ENCODE measurements at regions not wholly inside any gene's neighbourhood (a gene's known extent, or its start where the extent isn't known, plus 50 kb on each side); places are given as distances from the start of the nearest gene placed in this dataset.

GRCh38 chr6:80832337-80832736 is 725.9 kb downstream of the BCKDHB start:
- Histone ChIP-seq H3K4me3 (ENCODE audit: low read depth in 1 of 3, low read length in 3 of 3) (no peak overlapping the region), H3K27me3 (ENCODE audit: control insufficient read depth in 4 of 4, insufficient read depth in 4 of 4, low read length in 3 of 4) (no peaks in the 10 kb centered on the region), H3K27ac (ENCODE audit: low read depth in 1 of 2, low read length in 2 of 2) (no peak overlapping the region), H3K36me3 (ENCODE audit: control insufficient read depth in 4 of 4, insufficient read depth in 3 of 4, low read depth in 1 of 4, low read length in 3 of 4) (no peaks in the 10 kb centered on the region), H3K9me3 (ENCODE audit: control insufficient read depth in 4 of 4, low read length in 3 of 4) (no peaks in the 10 kb centered on the region), H3K9ac (ENCODE audit: low read depth in 1 of 2, low read length in 2 of 2) (no peak overlapping the region), H3K4me1 (ENCODE audit: control insufficient read depth in 4 of 4, insufficient read depth in 4 of 4, low read length in 3 of 4) (no peaks in the 10 kb centered on the region)
- TF ChIP-seq FOXA2 (IDR thresholded peaks at IDR 0.05): no peak
- no peak for TF ChIP-seq YY1 (IDR thresholded peaks at IDR 0.05)
- TF ChIP-seq EGR1 (IDR thresholded peaks at IDR 0.05; ENCODE audit: low read depth in 2 of 2): no peak
- no peak for TF ChIP-seq CTCF (IDR thresholded peaks at IDR 0.05; ENCODE audit: low read depth, low read length, missing input control)
- no peak for TF ChIP-seq MAX (IDR thresholded peaks at IDR 0.05)
- no peak for TF ChIP-seq RAD21 (IDR thresholded peaks at IDR 0.05)
- no peak for TF ChIP-seq JUND (IDR thresholded peaks at IDR 0.05)
- no peak for TF ChIP-seq HNF4A (conservative IDR thresholded peaks at IDR 0.05)
- TF ChIP-seq GABPA (IDR thresholded peaks at IDR 0.05 in 1 of 2, conservative IDR thresholded peaks at IDR 0.05 in 1 of 2): no peak
- TF ChIP-seq SP1 (IDR thresholded peaks at IDR 0.05): no peak
- no peak for TF ChIP-seq NR2F2 (IDR thresholded peaks at IDR 0.05)
- no peak for TF ChIP-seq RXRA (IDR thresholded peaks at IDR 0.05)
- no peak for TF ChIP-seq TAF1 (conservative IDR thresholded peaks at IDR 0.05)
- WGBS: 88% methylated on average over 3 of the region's 3 CpGs
- no peak for DNase-seq (ENCODE audit: low spot score)

DNA sequence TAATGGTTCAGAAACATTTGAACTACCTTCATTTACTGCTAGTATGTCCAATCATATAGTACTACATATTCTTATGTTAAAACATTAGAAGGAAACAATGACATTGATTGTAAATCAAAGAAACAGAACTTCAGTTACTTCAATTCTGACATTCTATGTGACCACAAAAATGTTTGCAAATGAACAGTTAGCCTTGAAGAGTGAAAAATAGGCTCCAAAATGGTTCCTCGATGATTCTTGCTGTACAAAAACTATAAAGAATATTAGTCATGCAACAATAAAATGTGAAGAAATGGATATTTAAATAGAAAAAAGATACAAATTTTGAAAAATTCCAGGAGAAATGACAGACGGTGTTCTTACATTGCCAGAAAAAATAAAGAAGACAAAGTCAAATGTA is 686.9 kb downstream of the BCKDHB start:
- peaks cover 0 to 1% (median 0%) of the 10 kb centered on the region in 4 donors for H3K9me3 ChIP-seq (ENCODE audit: control insufficient read depth in 4 of 4, low read length in 3 of 4)
- no peak overlapping the region for H3K27ac ChIP-seq (ENCODE audit: low read depth in 1 of 2, low read length in 2 of 2)
- H3K4me1 ChIP-seq (ENCODE audit: control insufficient read depth in 4 of 4, insufficient read depth in 4 of 4, low read length in 3 of 4): no peaks in the 10 kb centered on the region
- H3K36me3 ChIP-seq (ENCODE audit: control insufficient read depth in 4 of 4, insufficient read depth in 3 of 4, low read depth in 1 of 4, low read length in 3 of 4): no peaks in the 10 kb centered on the region
- no peak for DNase-seq (ENCODE audit: low spot score)
- no peak overlapping the region for H3K4me3 ChIP-seq (ENCODE audit: low read depth in 1 of 3, low read length in 3 of 3)
- TF ChIP-seq EGR1 (IDR thresholded peaks at IDR 0.05; ENCODE audit: low read depth in 2 of 2) (no peak), HNF4A (conservative IDR thresholded peaks at IDR 0.05) (no peak), NR2F2 (IDR thresholded peaks at IDR 0.05) (no peak), FOXA1 (IDR thresholded peaks at IDR 0.05) (no peak), MAX (IDR thresholded peaks at IDR 0.05) (no peak), ZBTB33 (IDR thresholded peaks at IDR 0.05) (no peak), FOXA2 (IDR thresholded peaks at IDR 0.05) (no peak), RXRA (IDR thresholded peaks at IDR 0.05) (no peak), CTCF (IDR thresholded peaks at IDR 0.05; ENCODE audit: low read depth, low read length, missing input control) (no peak)
- TF ChIP-seq, protein P1, sequence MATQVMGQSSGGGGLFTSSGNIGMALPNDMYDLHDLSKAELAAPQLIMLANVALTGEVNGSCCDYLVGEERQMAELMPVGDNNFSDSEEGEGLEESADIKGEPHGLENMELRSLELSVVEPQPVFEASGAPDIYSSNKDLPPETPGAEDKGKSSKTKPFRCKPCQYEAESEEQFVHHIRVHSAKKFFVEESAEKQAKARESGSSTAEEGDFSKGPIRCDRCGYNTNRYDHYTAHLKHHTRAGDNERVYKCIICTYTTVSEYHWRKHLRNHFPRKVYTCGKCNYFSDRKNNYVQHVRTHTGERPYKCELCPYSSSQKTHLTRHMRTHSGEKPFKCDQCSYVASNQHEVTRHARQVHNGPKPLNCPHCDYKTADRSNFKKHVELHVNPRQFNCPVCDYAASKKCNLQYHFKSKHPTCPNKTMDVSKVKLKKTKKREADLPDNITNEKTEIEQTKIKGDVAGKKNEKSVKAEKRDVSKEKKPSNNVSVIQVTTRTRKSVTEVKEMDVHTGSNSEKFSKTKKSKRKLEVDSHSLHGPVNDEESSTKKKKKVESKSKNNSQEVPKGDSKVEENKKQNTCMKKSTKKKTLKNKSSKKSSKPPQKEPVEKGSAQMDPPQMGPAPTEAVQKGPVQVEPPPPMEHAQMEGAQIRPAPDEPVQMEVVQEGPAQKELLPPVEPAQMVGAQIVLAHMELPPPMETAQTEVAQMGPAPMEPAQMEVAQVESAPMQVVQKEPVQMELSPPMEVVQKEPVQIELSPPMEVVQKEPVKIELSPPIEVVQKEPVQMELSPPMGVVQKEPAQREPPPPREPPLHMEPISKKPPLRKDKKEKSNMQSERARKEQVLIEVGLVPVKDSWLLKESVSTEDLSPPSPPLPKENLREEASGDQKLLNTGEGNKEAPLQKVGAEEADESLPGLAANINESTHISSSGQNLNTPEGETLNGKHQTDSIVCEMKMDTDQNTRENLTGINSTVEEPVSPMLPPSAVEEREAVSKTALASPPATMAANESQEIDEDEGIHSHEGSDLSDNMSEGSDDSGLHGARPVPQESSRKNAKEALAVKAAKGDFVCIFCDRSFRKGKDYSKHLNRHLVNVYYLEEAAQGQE (IDR thresholded peaks at IDR 0.05): no peak
- WGBS: 79% methylated on average over 2 of the region's 2 CpGs
- no peaks in the 10 kb centered on the region for H3K27me3 ChIP-seq (ENCODE audit: control insufficient read depth in 4 of 4, insufficient read depth in 4 of 4, low read length in 3 of 4)
- no peak overlapping the region for H3K9ac ChIP-seq (ENCODE audit: low read depth in 1 of 2, low read length in 2 of 2)
